ENCODE measurements at regions not wholly inside any gene's neighbourhood (a gene's known extent, or its start where the extent isn't known, plus 50 kb on each side); places are given as distances from the start of the nearest gene placed in this dataset.

DNA sequence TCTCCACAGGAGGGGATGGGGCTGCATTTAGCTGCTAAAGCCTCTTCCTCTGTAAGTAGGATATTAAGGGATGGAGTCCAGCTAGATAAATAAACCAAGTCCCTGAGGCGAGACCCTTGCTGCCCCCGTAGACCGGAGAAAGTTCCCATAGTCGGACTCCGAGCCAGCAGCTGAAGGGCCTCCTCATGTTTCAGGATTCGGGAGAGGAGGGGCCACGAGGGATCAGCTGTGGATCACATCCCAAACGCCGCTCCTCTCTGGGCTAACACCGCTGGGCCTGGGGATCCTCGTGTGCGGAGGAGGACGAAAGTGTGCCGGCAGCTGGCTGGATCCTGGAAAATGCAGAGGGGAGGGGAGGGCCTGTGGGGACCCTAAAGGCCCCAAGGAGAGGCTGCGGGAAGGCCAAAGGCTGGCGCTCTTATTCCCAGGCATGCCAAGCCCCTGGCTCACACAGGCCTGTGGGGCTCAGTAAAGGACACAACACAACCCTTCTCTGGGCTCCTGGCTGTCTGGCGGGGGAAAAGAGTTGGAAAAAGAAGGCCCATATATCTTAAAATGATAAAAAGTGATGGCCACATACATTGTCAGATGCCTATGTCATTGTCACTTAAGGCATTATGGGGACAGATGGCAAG, 82.5 kb upstream of the TMEM72 start:
- H3K4me3 Mint-ChIP-seq (ENCODE audit: unreplicated experiment), result no peak overlapping the region
- H3K4me1 Mint-ChIP-seq (ENCODE audit: unreplicated experiment), result peaks cover 6% of the 10 kb centered on the region
- no peak for TF ChIP-seq CTCF (IDR thresholded peaks at IDR 0.05; ENCODE audit: unreplicated experiment)
- H3K9me3 Mint-ChIP-seq (ENCODE audit: unreplicated experiment), result no peaks in the 10 kb centered on the region
- no peak overlapping the region for H3K27ac Mint-ChIP-seq (ENCODE audit: unreplicated experiment)
- H3K27me3 Mint-ChIP-seq (ENCODE audit: unreplicated experiment), result no peaks in the 10 kb centered on the region
- H3K36me3 Mint-ChIP-seq (ENCODE audit: low read depth, unreplicated experiment), result no peaks in the 10 kb centered on the region
- no peak for DNase-seq (ENCODE audit: low spot score)

DNA sequence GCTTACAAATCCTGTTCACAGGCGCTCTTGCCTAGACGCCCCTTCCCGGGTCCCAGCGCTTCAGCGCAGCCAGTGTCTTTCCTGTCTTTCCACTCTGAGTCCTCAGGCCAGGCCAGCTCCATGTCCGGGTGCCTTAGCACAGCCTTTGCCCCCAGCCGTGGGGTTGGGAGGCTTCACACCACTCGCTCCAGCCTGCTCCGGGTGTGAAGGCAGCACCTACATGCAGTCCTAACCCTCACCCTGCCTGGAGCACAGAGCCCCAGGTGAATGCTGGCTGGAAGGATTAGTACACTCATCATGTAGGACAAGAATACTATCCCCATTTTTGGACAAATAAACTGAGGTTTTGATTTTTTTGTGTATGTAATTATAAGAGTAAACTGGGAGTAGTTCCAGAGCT, 81.7 kb upstream of the TMEM72 start:
- Mint-ChIP-seq H3K4me1 (ENCODE audit: unreplicated experiment) (peaks cover 5% of the 10 kb centered on the region), H3K4me3 (ENCODE audit: unreplicated experiment) (no peak overlapping the region), H3K9me3 (ENCODE audit: unreplicated experiment) (no peaks in the 10 kb centered on the region), H3K27me3 (ENCODE audit: unreplicated experiment) (no peaks in the 10 kb centered on the region), H3K36me3 (ENCODE audit: low read depth, unreplicated experiment) (no peaks in the 10 kb centered on the region), H3K27ac (ENCODE audit: unreplicated experiment) (no peak overlapping the region)
- no peak for DNase-seq (ENCODE audit: low spot score)
- no peak for TF ChIP-seq CTCF (IDR thresholded peaks at IDR 0.05; ENCODE audit: unreplicated experiment)

DNA sequence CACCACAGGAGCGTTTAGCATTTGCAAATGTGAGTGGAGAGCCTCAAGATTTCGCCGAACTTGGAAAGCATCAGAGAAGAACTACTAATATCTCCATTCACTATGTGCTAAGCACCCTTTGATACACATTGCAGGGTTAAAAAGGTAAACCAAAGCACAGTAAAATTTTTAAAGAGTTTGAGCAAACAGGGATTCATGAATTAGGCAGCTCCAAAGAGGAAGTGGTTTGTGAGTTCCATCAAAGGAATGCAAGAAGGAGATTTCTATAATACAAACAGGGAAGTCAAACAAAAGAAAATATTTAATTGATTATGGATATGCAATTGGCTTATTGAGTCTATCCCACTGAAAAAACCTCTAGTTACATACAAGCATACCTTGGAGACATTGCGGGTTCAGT, 81.1 kb upstream of the TMEM72 start:
- Mint-ChIP-seq H3K36me3 (ENCODE audit: low read depth, unreplicated experiment) (no peaks in the 10 kb centered on the region), H3K27ac (ENCODE audit: unreplicated experiment) (no peak overlapping the region), H3K4me3 (ENCODE audit: unreplicated experiment) (no peak overlapping the region), H3K4me1 (ENCODE audit: unreplicated experiment) (no peaks in the 10 kb centered on the region), H3K27me3 (ENCODE audit: unreplicated experiment) (no peaks in the 10 kb centered on the region), H3K9me3 (ENCODE audit: unreplicated experiment) (no peaks in the 10 kb centered on the region)
- DNase-seq (ENCODE audit: low spot score), result no peak
- no peak for TF ChIP-seq CTCF (IDR thresholded peaks at IDR 0.05; ENCODE audit: unreplicated experiment)

DNA sequence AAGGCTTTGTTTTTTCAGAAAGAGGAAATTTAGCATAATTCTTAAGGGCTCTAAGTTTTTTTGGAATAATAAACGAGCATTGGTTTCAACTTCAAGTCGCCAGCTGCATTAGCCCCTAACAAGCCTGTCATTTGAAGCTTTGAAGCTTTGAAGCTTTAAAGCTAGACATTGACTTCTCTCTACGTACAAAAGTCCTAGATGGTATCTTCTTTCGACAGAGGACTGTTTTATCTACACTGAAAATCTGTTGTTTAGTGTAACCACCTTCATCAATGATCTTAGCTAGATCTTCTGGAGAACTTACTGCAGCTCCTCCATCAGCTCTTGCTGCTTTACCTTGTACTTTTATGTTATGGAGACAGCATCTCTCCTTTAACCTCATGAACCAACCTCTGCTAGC, 79.6 kb upstream of the TMEM72 start:
- H3K9me3 Mint-ChIP-seq (ENCODE audit: unreplicated experiment), result no peaks in the 10 kb centered on the region
- no peak overlapping the region for H3K4me3 Mint-ChIP-seq (ENCODE audit: unreplicated experiment)
- no peak overlapping the region for H3K27ac Mint-ChIP-seq (ENCODE audit: unreplicated experiment)
- no peaks in the 10 kb centered on the region for H3K36me3 Mint-ChIP-seq (ENCODE audit: low read depth, unreplicated experiment)
- DNase-seq (ENCODE audit: low spot score), result no peak
- no peaks in the 10 kb centered on the region for H3K27me3 Mint-ChIP-seq (ENCODE audit: unreplicated experiment)
- TF ChIP-seq CTCF (IDR thresholded peaks at IDR 0.05; ENCODE audit: unreplicated experiment), result no peak
- no peaks in the 10 kb centered on the region for H3K4me1 Mint-ChIP-seq (ENCODE audit: unreplicated experiment)

DNA sequence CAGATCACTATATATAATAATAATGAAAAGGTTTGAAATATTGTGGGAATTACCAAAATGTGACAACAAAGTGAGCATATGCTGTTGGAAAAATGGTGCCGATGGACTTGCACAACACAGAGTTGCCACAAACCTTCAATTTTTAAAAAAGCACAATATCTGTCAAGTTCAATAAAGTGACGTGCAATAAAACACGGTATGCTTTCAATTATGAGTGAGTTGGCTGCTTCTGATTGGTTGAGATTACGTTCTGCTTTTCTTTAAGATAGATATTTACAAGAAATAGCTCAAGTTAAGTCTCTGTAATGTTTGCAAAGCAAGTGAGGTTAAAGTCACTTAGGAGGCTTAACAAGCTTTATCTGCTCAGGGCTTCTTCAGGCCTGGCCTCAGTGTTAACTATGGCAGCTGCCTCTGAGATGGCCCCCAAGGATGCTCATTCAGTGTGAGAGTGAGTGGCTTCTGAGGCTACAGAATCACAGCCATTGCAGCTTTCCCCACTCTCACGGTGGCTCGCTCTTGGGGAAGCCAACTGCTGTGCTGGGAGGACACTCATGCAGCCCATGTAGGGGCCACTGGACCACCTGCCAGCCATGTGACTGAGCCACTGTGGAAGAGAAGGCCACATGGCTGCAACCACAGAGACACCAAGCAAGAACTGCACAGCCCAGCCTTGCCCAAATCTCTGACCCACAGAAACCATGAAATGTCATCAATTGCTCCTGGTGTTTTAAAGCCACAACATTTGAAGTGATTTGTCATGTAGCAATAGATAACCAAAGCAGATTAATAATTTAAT, 78.3 kb upstream of the TMEM72 start:
- no peaks in the 10 kb centered on the region for H3K4me1 Mint-ChIP-seq (ENCODE audit: unreplicated experiment)
- TF ChIP-seq CTCF (IDR thresholded peaks at IDR 0.05; ENCODE audit: unreplicated experiment), result no peak
- no peak for DNase-seq (ENCODE audit: low spot score)
- no peaks in the 10 kb centered on the region for H3K36me3 Mint-ChIP-seq (ENCODE audit: low read depth, unreplicated experiment)
- no peak overlapping the region for H3K27ac Mint-ChIP-seq (ENCODE audit: unreplicated experiment)
- H3K27me3 Mint-ChIP-seq (ENCODE audit: unreplicated experiment), result no peaks in the 10 kb centered on the region
- no peak overlapping the region for H3K4me3 Mint-ChIP-seq (ENCODE audit: unreplicated experiment)
- no peaks in the 10 kb centered on the region for H3K9me3 Mint-ChIP-seq (ENCODE audit: unreplicated experiment)
